HL-60/S4 treated with retinoic acid at 250 ng/mL for 4 days and 3 days (cell line): ENCODE measurements at regions not wholly inside any gene's neighbourhood (a gene's known extent, or its start where the extent isn't known, plus 50 kb on each side); places are given as distances from the start of the nearest gene placed in this dataset.

Source experiments
- in situ Hi-C: fragments of 300-500 bp; cut with MboI; formaldehyde crosslinking; loops from 2 replicates; pipeline ENCODE4 v1.7.0; 2022; ENCODE audit warnings: low sequenced_read_pairs

- in situ Hi-C loops = loop anchor here (25.0 kb wide), 1 partner anchor 204 kb away; the partner anchor contains the start of genes BANF2 and RRBP1
Measured at GRCh38 chr20:17891131-17891530, 77.5 kb downstream of the SNX5 start.

- in situ Hi-C loops = loop anchor here (25.0 kb wide), 1 partner anchor 203 kb away; the partner anchor contains the start of genes BANF2 and RRBP1
Measured at GRCh38 chr20:17890330-17890729, 78.3 kb downstream of the SNX5 start.

GRCh38 chr20:17889226-17889625 is 79.4 kb downstream of the SNX5 start:
- in situ Hi-C loops = loop anchor here (25.0 kb wide), 1 partner anchor 202 kb away; the partner anchor contains the start of genes BANF2 and RRBP1

GRCh38 chr20:17888044-17888443 is 80.5 kb downstream of the SNX5 start:
- in situ Hi-C loops = loop anchor here (25.0 kb wide), 1 partner anchor 201 kb away; the partner anchor contains the start of genes BANF2 and RRBP1

GRCh38 chr20:17887331-17888030 is 81.1 kb downstream of the SNX5 start:
- in situ Hi-C loops = loop anchor here (25.0 kb wide), 1 partner anchor 200 kb away; the partner anchor contains the start of genes BANF2 and RRBP1

- in situ Hi-C loops = loop anchor here (25.0 kb wide), 1 partner anchor 198 kb away; the partner anchor contains the start of genes BANF2 and RRBP1
Measured at GRCh38 chr20:17885544-17885943, 83.0 kb downstream of the SNX5 start.

GRCh38 chr20:17885076-17885475 is 83.5 kb downstream of the SNX5 start:
- in situ Hi-C loops = loop anchor here (25.0 kb wide), 1 partner anchor 198 kb away; the partner anchor contains the start of genes BANF2 and RRBP1

- in situ Hi-C loops = loop anchor here (25.0 kb wide), 1 partner anchor 197 kb away; the partner anchor contains the start of genes BANF2 and RRBP1
Measured at GRCh38 chr20:17884307-17885003, 84.1 kb downstream of the SNX5 start.

- in situ Hi-C loops = loop anchor here (25.0 kb wide), 1 partner anchor 196 kb away; the partner anchor contains the start of genes BANF2 and RRBP1
Measured at GRCh38 chr20:17883592-17884306, 84.8 kb downstream of the SNX5 start.

- in situ Hi-C loops = loop anchor here (25.0 kb wide), 1 partner anchor 196 kb away; the partner anchor contains the start of genes BANF2 and RRBP1
Measured at GRCh38 chr20:17882834-17883591, 85.6 kb downstream of the SNX5 start.

- in situ Hi-C loops = loop anchor here (25.0 kb wide), 1 partner anchor 195 kb away; the partner anchor contains the start of genes BANF2 and RRBP1
Measured at GRCh38 chr20:17882065-17882833, 86.3 kb downstream of the SNX5 start.

GRCh38 chr20:17881741-17882064 is 86.9 kb downstream of the SNX5 start:
- in situ Hi-C loops = loop anchor here (25.0 kb wide), 1 partner anchor 194 kb away; the partner anchor contains the start of genes BANF2 and RRBP1

GRCh38 chr20:17878912-17879602 is 89.5 kb downstream of the SNX5 start:
- in situ Hi-C loops = loop anchor here (25.0 kb wide), 1 partner anchor 192 kb away; the partner anchor contains the start of genes BANF2 and RRBP1

- in situ Hi-C loops = loop anchor here (25.0 kb wide), 1 partner anchor 191 kb away; the partner anchor contains the start of genes BANF2 and RRBP1
Measured at GRCh38 chr20:17878069-17878911, 90.3 kb downstream of the SNX5 start.

GRCh38 chr20:17875981-17876385 is 92.6 kb downstream of the SNX5 start:
- in situ Hi-C loops = loop anchor here (25.0 kb wide), 1 partner anchor 189 kb away; the partner anchor contains the start of genes BANF2 and RRBP1

GRCh38 chr20:17875106-17875980 is 93.3 kb downstream of the SNX5 start:
- in situ Hi-C loops = loop anchor here (25.0 kb wide), 1 partner anchor 188 kb away; the partner anchor contains the start of genes BANF2 and RRBP1
